ENCODE measurements at regions not wholly inside any gene's neighbourhood (a gene's known extent, or its start where the extent isn't known, plus 50 kb on each side); places are given as distances from the start of the nearest gene placed in this dataset.

GRCh38 chr2:198441246-198441645 lies 636.9 kb downstream of the PLCL1 start:
- no peaks in the 10 kb centered on the region for H3K36me3 ChIP-seq
- TF ChIP-seq POLR2A (IDR thresholded peaks at IDR 0.05) (no peak), POLR2AphosphoS5 (IDR thresholded peaks at IDR 0.05; ENCODE audit: insufficient read depth in 1 of 2, low read depth in 1 of 2) (no peak)
- TF ChIP-seq, protein P1, sequence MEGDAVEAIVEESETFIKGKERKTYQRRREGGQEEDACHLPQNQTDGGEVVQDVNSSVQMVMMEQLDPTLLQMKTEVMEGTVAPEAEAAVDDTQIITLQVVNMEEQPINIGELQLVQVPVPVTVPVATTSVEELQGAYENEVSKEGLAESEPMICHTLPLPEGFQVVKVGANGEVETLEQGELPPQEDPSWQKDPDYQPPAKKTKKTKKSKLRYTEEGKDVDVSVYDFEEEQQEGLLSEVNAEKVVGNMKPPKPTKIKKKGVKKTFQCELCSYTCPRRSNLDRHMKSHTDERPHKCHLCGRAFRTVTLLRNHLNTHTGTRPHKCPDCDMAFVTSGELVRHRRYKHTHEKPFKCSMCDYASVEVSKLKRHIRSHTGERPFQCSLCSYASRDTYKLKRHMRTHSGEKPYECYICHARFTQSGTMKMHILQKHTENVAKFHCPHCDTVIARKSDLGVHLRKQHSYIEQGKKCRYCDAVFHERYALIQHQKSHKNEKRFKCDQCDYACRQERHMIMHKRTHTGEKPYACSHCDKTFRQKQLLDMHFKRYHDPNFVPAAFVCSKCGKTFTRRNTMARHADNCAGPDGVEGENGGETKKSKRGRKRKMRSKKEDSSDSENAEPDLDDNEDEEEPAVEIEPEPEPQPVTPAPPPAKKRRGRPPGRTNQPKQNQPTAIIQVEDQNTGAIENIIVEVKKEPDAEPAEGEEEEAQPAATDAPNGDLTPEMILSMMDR (IDR thresholded peaks at IDR 0.05), result no peak
- H3K4me1 ChIP-seq, result no peaks in the 10 kb centered on the region
- H3K27ac ChIP-seq, result no peak overlapping the region
- H3K27me3 ChIP-seq, result no peaks in the 10 kb centered on the region
- no peak for DNase-seq (ENCODE audit: extremely low spot score in 2 of 2)
- H3K4me3 ChIP-seq, result no peak overlapping the region
- H3K9me3 ChIP-seq, result no peaks in the 10 kb centered on the region
- intact Hi-C loops (cut with DNase I), result no loop called here

- no peaks in the 10 kb centered on the region for H3K27me3 ChIP-seq
- no peaks in the 10 kb centered on the region for H3K9me3 ChIP-seq
- TF ChIP-seq POLR2AphosphoS5 (IDR thresholded peaks at IDR 0.05; ENCODE audit: insufficient read depth in 1 of 2, low read depth in 1 of 2) (no peak), POLR2A (IDR thresholded peaks at IDR 0.05) (no peak)
- TF ChIP-seq, protein P1 (IDR thresholded peaks at IDR 0.05), result no peak
- no peak overlapping the region for H3K4me3 ChIP-seq
- H3K36me3 ChIP-seq, result no peaks in the 10 kb centered on the region
- no peak for DNase-seq (ENCODE audit: extremely low spot score in 2 of 2)
- intact Hi-C loops (cut with DNase I), result no loop called here
- H3K4me1 ChIP-seq, result no peaks in the 10 kb centered on the region
- no peak overlapping the region for H3K27ac ChIP-seq
Measured at GRCh38 chr2:198440833-198441232, 636.4 kb downstream of the PLCL1 start.

- intact Hi-C loops (cut with DNase I), result no loop called here
- DNase-seq (ENCODE audit: extremely low spot score in 2 of 2), result no peak
- Histone ChIP-seq H3K4me1 (no peaks in the 10 kb centered on the region), H3K9me3 (no peaks in the 10 kb centered on the region), H3K27me3 (no peaks in the 10 kb centered on the region), H3K36me3 (no peaks in the 10 kb centered on the region), H3K27ac (no peak overlapping the region), H3K4me3 (no peak overlapping the region)
- TF ChIP-seq, protein P1 (IDR thresholded peaks at IDR 0.05), result no peak
- TF ChIP-seq POLR2AphosphoS5 (IDR thresholded peaks at IDR 0.05; ENCODE audit: insufficient read depth in 1 of 2, low read depth in 1 of 2), result no peak
- no peak for TF ChIP-seq POLR2A (IDR thresholded peaks at IDR 0.05)
Measured at GRCh38 chr2:198438331-198438730, 633.9 kb downstream of the PLCL1 start.

GRCh38 chr2:198424112-198424511 lies 619.7 kb downstream of the PLCL1 start:
- no peaks in the 10 kb centered on the region for H3K36me3 ChIP-seq
- H3K9me3 ChIP-seq, result no peaks in the 10 kb centered on the region
- no peak for DNase-seq (ENCODE audit: extremely low spot score in 2 of 2)
- no peaks in the 10 kb centered on the region for H3K4me1 ChIP-seq
- no peaks in the 10 kb centered on the region for H3K27me3 ChIP-seq
- TF ChIP-seq POLR2AphosphoS5 (IDR thresholded peaks at IDR 0.05; ENCODE audit: insufficient read depth in 1 of 2, low read depth in 1 of 2) (no peak), POLR2A (IDR thresholded peaks at IDR 0.05) (no peak)
- TF ChIP-seq, protein P1 (IDR thresholded peaks at IDR 0.05), result no peak
- intact Hi-C loops (cut with DNase I), result no loop called here
- no peak overlapping the region for H3K4me3 ChIP-seq
- H3K27ac ChIP-seq, result no peak overlapping the region

GRCh38 chr2:198417836-198418235 lies 613.4 kb downstream of the PLCL1 start:
- Histone ChIP-seq H3K4me3 (no peak overlapping the region), H3K27me3 (no peaks in the 10 kb centered on the region), H3K27ac (no peak overlapping the region), H3K4me1 (no peaks in the 10 kb centered on the region), H3K36me3 (no peaks in the 10 kb centered on the region), H3K9me3 (no peaks in the 10 kb centered on the region)
- TF ChIP-seq POLR2AphosphoS5 (IDR thresholded peaks at IDR 0.05; ENCODE audit: insufficient read depth in 1 of 2, low read depth in 1 of 2), result no peak
- DNase-seq (ENCODE audit: extremely low spot score in 2 of 2), result no peak
- intact Hi-C loops (cut with DNase I), result no loop called here

DNA sequence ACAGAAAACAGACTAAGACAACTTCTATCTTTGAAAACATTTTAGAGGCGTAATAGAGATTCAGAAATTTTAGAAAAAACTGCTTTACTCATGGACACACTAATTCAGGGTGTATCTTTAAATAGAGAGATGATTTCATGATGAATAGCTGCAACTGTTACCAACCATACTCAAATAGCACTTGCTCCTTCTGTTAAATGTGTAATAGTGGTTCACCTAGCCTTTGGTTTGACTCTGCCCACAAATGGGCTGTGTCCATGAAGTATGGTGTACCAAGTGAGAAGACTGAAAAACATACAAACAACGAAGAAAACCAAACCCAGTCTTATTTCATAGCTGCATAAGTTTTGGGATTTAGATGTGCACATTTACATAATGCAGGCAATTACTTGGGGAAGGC lies 610.6 kb downstream of the PLCL1 start:
- no peaks in the 10 kb centered on the region for H3K27me3 ChIP-seq
- H3K36me3 ChIP-seq, result no peaks in the 10 kb centered on the region
- no peak overlapping the region for H3K4me3 ChIP-seq
- no peak overlapping the region for H3K27ac ChIP-seq
- no peak for DNase-seq (ENCODE audit: extremely low spot score in 2 of 2)
- no peaks in the 10 kb centered on the region for H3K9me3 ChIP-seq
- H3K4me1 ChIP-seq, result no peaks in the 10 kb centered on the region
- TF ChIP-seq POLR2AphosphoS5 (IDR thresholded peaks at IDR 0.05; ENCODE audit: insufficient read depth in 1 of 2, low read depth in 1 of 2) (no peak), POLR2A (IDR thresholded peaks at IDR 0.05) (no peak)
- TF ChIP-seq, protein P1 (IDR thresholded peaks at IDR 0.05), result no peak
- intact Hi-C loops (cut with DNase I), result no loop called here
